ENCODE measurements at regions not wholly inside any gene's neighbourhood (a gene's known extent, or its start where the extent isn't known, plus 50 kb on each side); places are given as distances from the start of the nearest gene placed in this dataset.
"Not testable (repeated sequence)": the region's sequence is repeated elsewhere in the genome, so short reads cannot be mapped to it uniquely, and the experiment has no call there.

GRCh38 chr22:25334631-25335030 is 115.2 kb downstream of the CRYBB2 start:
- TF ChIP-seq CTCF (IDR thresholded peaks at IDR 0.05); ZFX (IDR thresholded peaks at IDR 0.05; ENCODE audit: borderline replicate concordance): not testable (repeated sequence)

Measured in 22Rv1 (cell line).